H9 (cell line): ENCODE measurements at regions not wholly inside any gene's neighbourhood (a gene's known extent, or its start where the extent isn't known, plus 50 kb on each side); places are given as distances from the start of the nearest gene placed in this dataset.

Source experiments
- DNase-seq: peaks from one replicate; pipeline ENCODE4 v3.0.0-alpha.2; 2017
- H2AFZ ChIP-seq: one replicate; pipeline ENCODE4 v1.6.1; 2013; ENCODE audit warnings: mild to moderate bottlenecking, low read length, control low read depth, moderate library complexity
- H2AK5ac ChIP-seq: 2 replicates; pipeline ENCODE4 v1.6.1; 2013; ENCODE audit warnings: low read length, control low read depth, mixed read lengths; ENCODE audit not compliant: insufficient read length
- H2BK120ac ChIP-seq: one replicate; pipeline ENCODE4 v1.6.1; 2013; ENCODE audit warnings: low read depth, mild to moderate bottlenecking, low read length, control low read depth, inconsistent platforms; ENCODE audit not compliant: poor library complexity, severe bottlenecking
- H2BK12ac ChIP-seq: 2 replicates; pipeline ENCODE4 v1.6.1; 2013; ENCODE audit warnings: low read length, control low read depth, mixed read lengths, low read depth; ENCODE audit not compliant: insufficient read length
- H2BK15ac ChIP-seq: 2 replicates; pipeline ENCODE4 v1.6.1; 2013; ENCODE audit warnings: low read depth, low read length, control low read depth
- H2BK20ac ChIP-seq: one replicate; pipeline ENCODE4 v1.6.1; 2013; ENCODE audit warnings: low read depth, mild to moderate bottlenecking, low read length, control low read depth, inconsistent platforms; ENCODE audit not compliant: poor library complexity, severe bottlenecking
- H2BK5ac ChIP-seq: 2 replicates; pipeline ENCODE4 v1.6.1; 2013; ENCODE audit warnings: low read length, control low read depth, mixed read lengths; ENCODE audit not compliant: insufficient read length
- H3K14ac ChIP-seq: 2 replicates; pipeline ENCODE4 v1.6.1; 2013; ENCODE audit warnings: low read length, control low read depth; ENCODE audit not compliant: insufficient read depth
- H3K18ac ChIP-seq: 2 replicates; pipeline ENCODE4 v1.6.1; 2013; ENCODE audit warnings: low read depth, mild to moderate bottlenecking, mixed read lengths, low read length, control low read depth; ENCODE audit not compliant: insufficient read length
- H3K23ac ChIP-seq: 2 replicates; pipeline ENCODE4 v1.6.1; 2013; ENCODE audit warnings: low read length, control low read depth, mixed read lengths, low read depth; ENCODE audit not compliant: insufficient read length
- H3K23me2 ChIP-seq: 2 replicates; pipeline ENCODE4 v1.6.1; 2013; ENCODE audit warnings: low read depth, mild to moderate bottlenecking, mixed read lengths, low read length, control low read depth; ENCODE audit not compliant: insufficient read length, poor library complexity, severe bottlenecking
- H3K27ac ChIP-seq: 2 replicates; pipeline ENCODE4 v1.5.1; 2013; ENCODE audit warnings: low read length, control low read depth, mixed read lengths, low read depth; ENCODE audit not compliant: insufficient read length
- H3K27me3 ChIP-seq: 2 replicates; pipeline ENCODE4 v1.6.1; 2013; ENCODE audit warnings: low read length, control low read depth, inconsistent platforms; ENCODE audit not compliant: insufficient read depth
- H3K4ac ChIP-seq: 2 replicates; pipeline ENCODE4 v1.6.1; 2013; ENCODE audit warnings: low read depth, mild to moderate bottlenecking, control low read depth, inconsistent platforms, low read length, moderate library complexity
- H3K4me1 ChIP-seq: 2 replicates; pipeline ENCODE4 v1.6.1; 2013; ENCODE audit warnings: low read length, control low read depth, inconsistent platforms; ENCODE audit not compliant: insufficient read depth
- H3K4me2 ChIP-seq: 2 replicates; pipeline ENCODE4 v1.6.1; 2013; ENCODE audit warnings: low read length, control low read depth, mixed read lengths; ENCODE audit not compliant: insufficient read length, insufficient read depth
- H3K56ac ChIP-seq: 2 replicates; pipeline ENCODE4 v1.6.1; 2013; ENCODE audit warnings: low read depth, mild to moderate bottlenecking, mixed read lengths, low read length, control low read depth; ENCODE audit not compliant: insufficient read length
- H3K79me1 ChIP-seq: 2 replicates; pipeline ENCODE4 v1.6.1; 2013; ENCODE audit warnings: low read depth, mild to moderate bottlenecking, moderate library complexity, low read length, control low read depth, inconsistent platforms; ENCODE audit not compliant: insufficient read depth, poor library complexity, severe bottlenecking
- H3K79me2 ChIP-seq: 2 replicates; pipeline ENCODE4 v1.6.1; 2013; ENCODE audit warnings: low read length, control low read depth, inconsistent platforms; ENCODE audit not compliant: insufficient read depth
- H3K9ac ChIP-seq: 2 replicates; pipeline ENCODE4 v1.6.1; 2013; ENCODE audit warnings: low read length, control low read depth, mixed read lengths; ENCODE audit not compliant: insufficient read length; ENCODE audit errors: extremely low read depth
- H3K9me3 ChIP-seq: one replicate; pipeline ENCODE4 v1.6.1; 2013; ENCODE audit warnings: low read depth, low read length, inconsistent platforms; ENCODE audit not compliant: control insufficient read depth
- H3T11ph ChIP-seq: one replicate; pipeline ENCODE4 v1.6.1; 2013; ENCODE audit warnings: mild to moderate bottlenecking, low read length, control low read depth, inconsistent platforms
- H4K20me1 ChIP-seq: one replicate; pipeline ENCODE4 v1.6.1; 2013; ENCODE audit not compliant: control insufficient read depth, insufficient read length, insufficient read depth
- H4K5ac ChIP-seq: 2 replicates; pipeline ENCODE4 v1.6.1; 2013; ENCODE audit warnings: low read depth, mild to moderate bottlenecking, mixed read lengths, low read length, control low read depth; ENCODE audit not compliant: insufficient read length
- H4K8ac ChIP-seq: replicated peaks from 2 replicates; pipeline ENCODE4 v1.6.1; 2013; ENCODE audit warnings: low read length, control low read depth, mixed read lengths, low read depth; ENCODE audit not compliant: insufficient read length
- H4K91ac ChIP-seq: 2 replicates; pipeline ENCODE4 v1.6.1; 2013; ENCODE audit warnings: low read depth, mild to moderate bottlenecking, moderate library complexity, mixed read lengths, low read length, control low read depth; ENCODE audit not compliant: insufficient read length
- H3K27ac Mint-ChIP-seq, 3 experiments: 2 replicates in 2 of 3; 3 replicates in 1 of 3; pipeline ENCODE4 v1.8.0; 2020 to 2021; ENCODE audit warnings: mixed read lengths in 3 of 3, mild to moderate bottlenecking in 1 of 3, moderate library complexity in 1 of 3
- H3K27me3 Mint-ChIP-seq: 2 replicates; pipeline ENCODE4 v1.8.0; 2021; ENCODE audit warnings: low read depth, mild to moderate bottlenecking, moderate library complexity, mixed read lengths
- H3K36me3 Mint-ChIP-seq, 3 experiments: 2 replicates in 2 of 3; 3 replicates in 1 of 3; pipeline ENCODE4 v1.8.0; 2020 to 2021; ENCODE audit warnings: low read depth in 3 of 3, mixed read lengths in 3 of 3; ENCODE audit not compliant: insufficient read depth in 1 of 3
- H3K4me1 Mint-ChIP-seq, 2 experiments: 2 replicates each; pipeline ENCODE4 v1.8.0; 2020; ENCODE audit warnings: mixed read lengths in 2 of 2
- H3K4me3 Mint-ChIP-seq, 2 experiments: 2 replicates in 1 of 2; 3 replicates in 1 of 2; pipeline ENCODE4 v1.8.0; 2020 to 2021; ENCODE audit warnings: mild to moderate bottlenecking in 2 of 2, mixed read lengths in 2 of 2, moderate library complexity in 1 of 2
- H3K9me3 Mint-ChIP-seq, 2 experiments: 2 replicates in 1 of 2; 3 replicates in 1 of 2; pipeline ENCODE4 v1.8.0; 2020; ENCODE audit warnings: mild to moderate bottlenecking in 2 of 2, mixed read lengths in 2 of 2, moderate library complexity in 1 of 2
- CTCF ChIP-seq: fragments of 200-600 bp; sonication (generic); conservative IDR thresholded peaks from 3 replicates; pipeline ENCODE4 v1.8.0; 2021; ENCODE audit warnings: antibody characterized with exemption, mild to moderate bottlenecking
- WGBS: extraction: QIAGEN DNeasy Blood & Tissue Kit; methylation state at CpG from one replicate; pipeline ENCODE4 v1.1.7; 2013; ENCODE audit warnings: missing lambda C conversion rate, low lambda C conversion rate, mixed read lengths; ENCODE audit not compliant: insufficient read length; ENCODE audit errors: extremely low coverage; 5-methylcytosine and 5-hydroxymethylcytosine counted together

- H3K79me1 ChIP-seq = no peaks in the 10 kb centered on the region
- no peak for DNase-seq
- H3K56ac ChIP-seq = no peak overlapping the region
- no peaks in the 10 kb centered on the region for H3K23me2 ChIP-seq
- no peak overlapping the region for H4K8ac ChIP-seq
- no peak overlapping the region for H4K5ac ChIP-seq
- H4K91ac ChIP-seq = no peak overlapping the region
- no peak overlapping the region for H3K27ac Mint-ChIP-seq
- H2AFZ ChIP-seq = no peak overlapping the region
- no peak overlapping the region for H3T11ph ChIP-seq
- no peak overlapping the region for H3K4ac ChIP-seq
- H3K36me3 Mint-ChIP-seq = peaks cover 0 to 5% (median 0%) of the 10 kb centered on the region in 3 experiments; a peak in 2 of 7 replicates
- no peak overlapping the region for H3K18ac ChIP-seq
- H4K20me1 ChIP-seq = no peaks in the 10 kb centered on the region
- H3K27me3 Mint-ChIP-seq = peaks cover 3% of the 10 kb centered on the region; the same call in 1 of the 2 replicates
- H3K27ac ChIP-seq = no peak overlapping the region
- no peak overlapping the region for H3K9ac ChIP-seq
- no peak overlapping the region for H2BK12ac ChIP-seq
- H3K4me2 ChIP-seq = no peak overlapping the region
- WGBS = no CpG with 5 or more reads among the region's 3 CpGs
- TF ChIP-seq CTCF = no peak
- peaks cover 5% of the 10 kb centered on the region; the same call in 1 of the 2 replicates for H3K4me1 ChIP-seq
- H2BK20ac ChIP-seq = no peak overlapping the region
- no peaks in the 10 kb centered on the region for H3K79me2 ChIP-seq
- no peaks in the 10 kb centered on the region for H3K9me3 ChIP-seq
- no peak overlapping the region for H2BK5ac ChIP-seq
- no peak overlapping the region for H2BK120ac ChIP-seq
- no peak overlapping the region for H2AK5ac ChIP-seq
- H3K9me3 Mint-ChIP-seq = peaks cover 0 to 7% of the 10 kb centered on the region in 2 experiments; a peak in 1 of 5 replicates
- H3K27me3 ChIP-seq = no peaks in the 10 kb centered on the region; the same call in 1 of the 2 replicates
- no peak overlapping the region for H2BK15ac ChIP-seq
- no peak overlapping the region for H3K23ac ChIP-seq
- H3K4me1 Mint-ChIP-seq = peaks cover 71 to 82% of the 10 kb centered on the region in 2 experiments
- no peak overlapping the region for H3K14ac ChIP-seq
- no peak overlapping the region for H3K4me3 Mint-ChIP-seq
These were observed 79.8 kb upstream of the F3 start for GRCh38 chr1:94621395-94621794.
